Testis (tissue), 2 donors: ENCODE measurements at regions not wholly inside any gene's neighbourhood (a gene's known extent, or its start where the extent isn't known, plus 50 kb on each side); places are given as distances from the start of the nearest gene placed in this dataset.
"Not testable (repeated sequence)": the region's sequence is repeated elsewhere in the genome, so short reads cannot be mapped to it uniquely, and the experiment has no call there.

Experiments used
- DNase-seq: peaks from one replicate; pipeline ENCODE4 v3.0.0-alpha.2; 2019
- H3K27ac ChIP-seq, 2 donors: fragments of 200-600 bp; sonication (generic); one replicate each; pipeline ENCODE4 v1.5.1; 2019
- H3K27me3 ChIP-seq: fragments of 200-600 bp; sonication (generic); one replicate; pipeline ENCODE4 v1.5.1; 2019
- H3K36me3 ChIP-seq: fragments of 200-600 bp; sonication (generic); one replicate; pipeline ENCODE4 v1.5.1; 2017; ENCODE audit warnings: low read depth; ENCODE audit errors: missing control alignments
- H3K4me1 ChIP-seq: fragments of 200-600 bp; sonication (generic); one replicate; pipeline ENCODE4 v1.5.1; 2019
- H3K4me3 ChIP-seq, 2 donors: fragments of 200-600 bp; sonication (generic); one replicate each; pipeline ENCODE4 v1.5.1; 2017 to 2019
- H3K9me3 ChIP-seq: fragments of 200-600 bp; sonication (generic); one replicate; pipeline ENCODE4 v1.5.1; 2017
- CTCF ChIP-seq, 3 experiments: fragments of 450-650 bp in 2 of 3; fragments of 200-600 bp in 1 of 3; sonication (generic) in 1 of 3; IDR thresholded peaks; one replicate each; pipeline ENCODE4 v1.5.1; 2016 to 2019; ENCODE audit warnings: antibody characterized with exemption in 3 of 3, mild to moderate bottlenecking in 2 of 3, moderate library complexity in 1 of 3
- POLR2A ChIP-seq: fragments of 450-650 bp; IDR thresholded peaks from one replicate; pipeline ENCODE4 v1.6.1; 2017; ENCODE audit warnings: antibody characterized with exemption, mild to moderate bottlenecking, moderate library complexity
- WGBS, 2 donors: methylation state at CpG; one replicate each; pipeline ENCODE4 v1.1.5; 2018; 5-methylcytosine and 5-hydroxymethylcytosine counted together
- intact Hi-C: fragments of 100-400 bp; cut with DNase I; formaldehyde crosslinking; loops from one replicate; pipeline ENCODE4 v1.15.1; 2023; ENCODE audit warnings: low total_unique reads

GRCh38 chr2:228763379-228763981, 507.6 kb downstream of the PID1 start:
- no peak overlapping the region for H3K4me3 ChIP-seq
- WGBS, 2 donors = 71 to 74% methylated on average over 5 of the region's 5 CpGs
- TF ChIP-seq CTCF (IDR thresholded peaks at IDR 0.05) (no peak), POLR2A (no peak)
- no peak for DNase-seq
- H3K36me3 ChIP-seq = no peaks in the 10 kb centered on the region
- no peaks in the 10 kb centered on the region for H3K4me1 ChIP-seq
- no peaks in the 10 kb centered on the region for H3K27me3 ChIP-seq
- intact Hi-C loops = no loop called here
- no peaks in the 10 kb centered on the region for H3K9me3 ChIP-seq
- H3K27ac ChIP-seq = no peak overlapping the region

GRCh38 chr2:228762565-228762964, 508.5 kb downstream of the PID1 start:
- TF ChIP-seq POLR2A (no peak), CTCF (IDR thresholded peaks at IDR 0.05) (no peak)
- no peak for DNase-seq
- intact Hi-C loops = no loop called here
- H3K4me1 ChIP-seq = no peaks in the 10 kb centered on the region
- no peaks in the 10 kb centered on the region for H3K36me3 ChIP-seq
- no peak overlapping the region for H3K27ac ChIP-seq
- 80 to 85% methylated on average over 2 of the region's 2 CpGs for WGBS, 2 donors
- no peaks in the 10 kb centered on the region for H3K27me3 ChIP-seq
- H3K4me3 ChIP-seq = no peak overlapping the region
- no peaks in the 10 kb centered on the region for H3K9me3 ChIP-seq

DNA sequence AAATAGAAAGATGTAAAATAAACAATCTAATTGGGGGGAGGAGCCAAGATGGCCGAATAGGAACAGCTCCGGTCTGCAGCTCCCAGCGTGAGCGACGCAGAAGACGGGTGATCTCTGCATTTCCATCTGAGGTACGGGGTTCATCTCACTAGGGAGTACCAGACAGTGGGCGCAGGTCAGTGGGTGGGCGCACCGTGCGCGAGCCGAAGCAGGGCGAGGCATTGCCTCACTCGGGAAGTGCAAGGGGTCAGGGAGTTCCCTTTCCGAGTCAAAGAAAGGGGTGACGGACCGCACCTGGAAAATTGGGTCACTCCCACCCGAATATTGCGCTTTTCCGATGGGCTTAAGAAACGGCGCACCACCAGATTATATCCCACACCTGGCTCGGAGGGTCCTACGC, 515.4 kb downstream of the PID1 start:
- DNase-seq, intact Hi-C loops: not testable (repeated sequence)
- WGBS, 2 donors = 88 to 92% methylated on average over 22 to 25 of the region's 25 CpGs

DNA sequence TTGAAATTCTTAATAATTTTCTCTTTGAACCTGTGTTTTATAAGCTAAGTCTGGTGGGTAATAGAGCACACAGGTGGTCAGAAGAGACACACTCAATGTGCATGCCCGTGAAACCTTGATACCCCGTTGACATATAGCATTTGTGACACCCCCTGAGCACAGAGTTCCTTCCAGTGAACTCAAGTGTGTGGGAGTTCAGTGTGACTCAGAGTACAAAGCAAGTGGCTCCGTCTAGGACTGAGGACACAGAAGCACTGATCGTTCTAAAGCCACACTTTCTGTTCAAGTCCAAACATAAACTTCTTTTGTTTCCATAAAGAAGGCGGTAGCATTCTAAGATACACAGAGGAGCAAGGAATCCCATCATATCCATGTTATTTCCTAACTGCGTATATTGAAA, 523.6 kb downstream of the PID1 start:
- intact Hi-C loops = no loop called here
- whole genome bisulfite sequencing, 2 donors = 55 to 66% methylated on average over 6 of the region's 6 CpGs
- TF ChIP-seq CTCF (IDR thresholded peaks at IDR 0.05) (no peak), POLR2A (no peak)
- no peaks in the 10 kb centered on the region for H3K27me3 ChIP-seq
- no peaks in the 10 kb centered on the region for H3K4me1 ChIP-seq
- H3K4me3 ChIP-seq = no peak overlapping the region
- H3K36me3 ChIP-seq = no peaks in the 10 kb centered on the region
- H3K27ac ChIP-seq = no peak overlapping the region
- no peaks in the 10 kb centered on the region for H3K9me3 ChIP-seq
- DNase-seq = no peak

More for the DNA sequence above, 515.4 kb downstream of the PID1 start:
- H3K27me3 ChIP-seq, H3K4me1 ChIP-seq, H3K9me3 ChIP-seq, H3K36me3 ChIP-seq, H3K4me3 ChIP-seq, H3K27ac ChIP-seq: not testable (repeated sequence)

GRCh38 chr2:228738671-228739380, 532.3 kb downstream of the PID1 start:
- Histone ChIP-seq H3K9me3 (no peaks in the 10 kb centered on the region), H3K36me3 (no peaks in the 10 kb centered on the region), H3K4me1 (no peaks in the 10 kb centered on the region), H3K4me3 (no peak overlapping the region), H3K27ac (no peak overlapping the region), H3K27me3 (no peaks in the 10 kb centered on the region)
- TF ChIP-seq POLR2A (no peak), CTCF (IDR thresholded peaks at IDR 0.05) (no peak)
- DNase-seq = no peak
- intact Hi-C loops = no loop called here
- WGBS, 2 donors = 84 to 86% methylated on average over 2 of the region's 2 CpGs
